Tongue (tissue), 1 donor: ENCODE measurements at regions not wholly inside any gene's neighbourhood (a gene's known extent, or its start where the extent isn't known, plus 50 kb on each side); places are given as distances from the start of the nearest gene placed in this dataset.
A peak's percentile ranks its signal among the peaks of the same experiment; 100 is the strongest.
"Not testable (repeated sequence)": the region's sequence is repeated elsewhere in the genome, so short reads cannot be mapped to it uniquely, and the experiment has no call there.

Experiments used
- DNase-seq: peaks from one replicate; pipeline ENCODE4 v3.0.0-alpha.2; 2015

GRCh38 chr1:112818990-112819689, 104.0 kb upstream of the PPM1J start:
- DNase-seq, result no peak

- DNase-seq, result no peak
Measured at GRCh38 chr1:112817555-112818373, 102.6 kb upstream of the PPM1J start.

- DNase-seq, result no peak
Measured at GRCh38 chr1:112815376-112815775, 100.2 kb upstream of the PPM1J start.

- DNase-seq, result not testable (repeated sequence)
Measured at GRCh38 chr1:112814645-112815044, 99.5 kb upstream of the PPM1J start.

- peak; percentile 79 for DNase-seq
Measured at GRCh38 chr1:112808861-112809684, 93.9 kb upstream of the PPM1J start.

GRCh38 chr1:112807999-112808398, 92.9 kb upstream of the PPM1J start:
- peak; percentile 62 for DNase-seq

GRCh38 chr1:112807117-112807516, 92.0 kb upstream of the PPM1J start:
- DNase-seq, result no peak

GRCh38 chr1:112806090-112806642, 91.0 kb upstream of the PPM1J start:
- peak; percentile 10 for DNase-seq

GRCh38 chr1:112805155-112805853, 90.2 kb upstream of the PPM1J start:
- DNase-seq, result no peak

GRCh38 chr1:112803906-112804762, 89.0 kb upstream of the PPM1J start:
- peak; percentile 78 for DNase-seq

GRCh38 chr1:112800289-112800688, 85.2 kb upstream of the PPM1J start:
- DNase-seq, result peak; percentile 38

GRCh38 chr1:112798292-112798691, 83.2 kb upstream of the PPM1J start:
- no peak for DNase-seq

- no peak for DNase-seq
Measured at GRCh38 chr1:112797224-112797623, 82.1 kb upstream of the PPM1J start.

GRCh38 chr1:112794654-112795239, 79.6 kb upstream of the PPM1J start:
- no peak for DNase-seq

- DNase-seq, result no peak
Measured at GRCh38 chr1:112793631-112794565, 78.8 kb upstream of the PPM1J start.

- no peak for DNase-seq
Measured at GRCh38 chr1:112791723-112792104, 76.6 kb upstream of the PPM1J start.

GRCh38 chr1:112790920-112791722, 76.0 kb upstream of the PPM1J start:
- no peak for DNase-seq

- no peak for DNase-seq
Measured at GRCh38 chr1:112788561-112788960, 73.4 kb upstream of the PPM1J start.
